Neural progenitor cell (in vitro differentiated cells): ENCODE measurements at regions not wholly inside any gene's neighbourhood (a gene's known extent, or its start where the extent isn't known, plus 50 kb on each side); places are given as distances from the start of the nearest gene placed in this dataset.

Experiments used
- CTCF ChIP-seq: fragments of 200-600 bp; sonication (generic); IDR thresholded peaks from 2 replicates; pipeline ENCODE4 v1.5.1; 2017; ENCODE audit warnings: antibody characterized with exemption, mild to moderate bottlenecking
- EZH2 ChIP-seq: fragments of 200-600 bp; sonication (generic); IDR thresholded peaks from 2 replicates; pipeline ENCODE4 v1.6.1; 2017; ENCODE audit warnings: antibody characterized with exemption, mild to moderate bottlenecking, moderate library complexity
- EZH2phosphoT487 ChIP-seq: fragments of 200-600 bp; sonication (generic); IDR thresholded peaks from 2 replicates; pipeline ENCODE4 v1.6.1; 2017; ENCODE audit warnings: antibody characterized with exemption

DNA sequence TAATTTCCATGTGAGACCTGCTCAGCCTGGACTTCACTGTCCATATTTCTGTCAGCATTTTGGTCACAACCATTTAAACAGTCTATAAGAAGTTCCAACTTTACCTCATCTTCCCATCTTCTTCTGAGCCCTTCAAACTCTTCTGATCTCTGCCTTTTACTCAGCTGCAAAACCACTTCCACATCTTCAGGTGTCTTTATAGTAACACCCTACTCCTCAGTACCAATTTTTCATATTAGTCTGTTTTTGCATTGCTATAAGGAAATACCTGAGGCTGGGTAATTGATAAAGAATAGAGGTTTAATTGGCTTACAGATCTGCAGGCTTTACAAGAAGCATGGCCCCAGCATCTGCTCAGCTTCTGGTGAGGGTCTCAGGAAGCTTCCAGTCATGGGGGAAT is 1648.9 kb upstream of the SLC10A2 start:
- TF ChIP-seq CTCF = no peak
- no peak for TF ChIP-seq EZH2
- TF ChIP-seq EZH2phosphoT487 = no peak
